NT2/D1 (cell line): ENCODE measurements at regions not wholly inside any gene's neighbourhood (a gene's known extent, or its start where the extent isn't known, plus 50 kb on each side); places are given as distances from the start of the nearest gene placed in this dataset.

ENCODE experiments used
- SUZ12 ChIP-seq: IDR thresholded peaks from 2 replicates; pipeline ENCODE4 v1.6.1; 2011; ENCODE audit not compliant: insufficient read length, insufficient read depth; ENCODE audit errors: extremely low read depth
- YY1 ChIP-seq: IDR thresholded peaks from 2 replicates; pipeline ENCODE4 v1.6.1; 2011; ENCODE audit not compliant: insufficient read length, insufficient read depth
- ZNF274 ChIP-seq: IDR thresholded peaks from 2 replicates; pipeline ENCODE4 v1.6.1; 2011; ENCODE audit warnings: mild to moderate bottlenecking, low read depth, low read length

DNA sequence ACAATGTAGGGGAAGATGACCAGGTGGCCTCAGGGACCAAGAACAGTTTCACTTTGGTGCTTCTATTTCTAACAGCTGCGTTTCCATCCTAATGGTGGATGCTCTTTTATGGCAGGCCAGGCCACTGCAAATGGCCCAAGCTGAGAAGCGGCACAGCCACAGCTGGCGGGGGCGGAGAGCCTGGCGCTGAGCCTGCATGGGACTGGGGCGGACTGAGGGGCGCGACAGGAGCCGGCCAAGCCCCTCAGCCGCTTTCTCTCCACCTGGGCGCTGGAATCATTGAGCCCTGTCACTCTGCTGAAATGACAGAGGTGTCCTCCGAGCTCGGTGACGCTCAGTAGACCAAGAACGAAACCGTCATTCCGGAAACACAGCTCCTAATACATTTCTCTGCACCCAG is 317.3 kb upstream of the PDE4D start:
- TF ChIP-seq YY1 (no peak), ZNF274 (no peak), SUZ12 (no peak)
